GM23338 (cell line): ENCODE measurements at regions not wholly inside any gene's neighbourhood (a gene's known extent, or its start where the extent isn't known, plus 50 kb on each side); places are given as distances from the start of the nearest gene placed in this dataset.

Source experiments
- ATAC-seq: fragments of 200-7000 bp; cut with Tn5 transposase; 3 replicates; pipeline ENCODE4 v1.9.1; 2020
- DNase-seq: peaks from one replicate; pipeline ENCODE4 v3.0.0-alpha.2; 2015; ENCODE audit warnings: low spot score
- H2AFZ ChIP-seq: fragments of 200-600 bp; sonication (generic); 2 replicates; pipeline ENCODE4 v1.8.0; 2016; ENCODE audit warnings: antibody characterized with exemption, mild to moderate bottlenecking, moderate library complexity
- H3F3A ChIP-seq: fragments of 200-600 bp; sonication (generic); replicated peaks from 2 replicates; pipeline ENCODE4 v1.8.0; 2017; ENCODE audit warnings: antibody characterized with exemption, mixed run types, low read depth
- H3K27ac ChIP-seq: fragments of 200-600 bp; sonication (generic); 2 replicates; pipeline ENCODE4 v1.6.1; 2016; ENCODE audit warnings: low read depth
- H3K27me3 ChIP-seq: fragments of 200-600 bp; sonication (generic); 2 replicates; pipeline ENCODE4 v1.8.0; 2016; ENCODE audit warnings: mild to moderate bottlenecking, mixed run types, moderate library complexity; ENCODE audit not compliant: insufficient read depth
- H3K36me3 ChIP-seq: fragments of 200-600 bp; sonication (generic); 2 replicates; pipeline ENCODE4 v1.8.0; 2016; ENCODE audit warnings: mild to moderate bottlenecking; ENCODE audit not compliant: insufficient read depth
- H3K4me1 ChIP-seq: fragments of 200-600 bp; sonication (generic); 2 replicates; pipeline ENCODE4 v1.8.0; 2016; ENCODE audit warnings: mild to moderate bottlenecking, moderate library complexity; ENCODE audit not compliant: insufficient read depth
- H3K4me2 ChIP-seq: fragments of 200-600 bp; sonication (generic); 2 replicates; pipeline ENCODE4 v1.7.1; 2017; ENCODE audit warnings: mixed run types
- H3K4me3 ChIP-seq: fragments of 200-600 bp; sonication (generic); 2 replicates; pipeline ENCODE4 v1.6.1; 2016; ENCODE audit warnings: mixed run types
- H3K79me2 ChIP-seq: fragments of 200-600 bp; sonication (generic); replicated peaks from 2 replicates; pipeline ENCODE4 v1.8.0; 2017; ENCODE audit warnings: mild to moderate bottlenecking; ENCODE audit not compliant: insufficient read depth
- H3K9me2 ChIP-seq: fragments of 200-600 bp; sonication (generic); 2 replicates; pipeline ENCODE4 v1.8.0; 2017; ENCODE audit not compliant: insufficient read depth
- H4K20me1 ChIP-seq: fragments of 200-600 bp; sonication (generic); replicated peaks from 2 replicates; pipeline ENCODE4 v1.8.0; 2017; ENCODE audit warnings: mild to moderate bottlenecking; ENCODE audit not compliant: insufficient read depth
- H3K27ac Mint-ChIP-seq: 2 replicates; pipeline ENCODE4 v1.8.0; 2020; ENCODE audit warnings: inconsistent platforms, mild to moderate bottlenecking, moderate library complexity, mixed read lengths
- H3K27me3 Mint-ChIP-seq: 3 replicates; pipeline ENCODE4 v1.8.0; 2022; ENCODE audit warnings: low read depth, mild to moderate bottlenecking, moderate library complexity, mixed read lengths, inconsistent platforms; ENCODE audit not compliant: insufficient read depth, poor library complexity
- H3K36me3 Mint-ChIP-seq: 3 replicates; pipeline ENCODE4 v1.8.0; 2021; ENCODE audit warnings: low read depth, mild to moderate bottlenecking, inconsistent platforms, moderate library complexity, mixed read lengths
- H3K4me1 Mint-ChIP-seq: 3 replicates; pipeline ENCODE4 v1.8.0; 2020; ENCODE audit warnings: mild to moderate bottlenecking, inconsistent platforms, mixed read lengths
- H3K4me3 Mint-ChIP-seq: 3 replicates; pipeline ENCODE4 v1.8.0; 2021; ENCODE audit warnings: moderate library complexity, mild to moderate bottlenecking, inconsistent platforms, mixed read lengths
- H3K9me3 Mint-ChIP-seq: 3 replicates; pipeline ENCODE4 v1.8.0; 2020; ENCODE audit warnings: moderate library complexity, mild to moderate bottlenecking, inconsistent platforms, mixed read lengths
- CREB1 ChIP-seq: fragments of 250-450 bp; sonication (Bioruptor Pico); IDR thresholded peaks from 2 replicates; pipeline ENCODE4 v1.5.0; 2020; ENCODE audit warnings: low read depth, mild to moderate bottlenecking, moderate library complexity
- CTCF ChIP-seq, 2 experiments: fragments of 200-600 bp in 1 of 2; sonication (generic) in 1 of 2; conservative IDR thresholded peaks; 2 replicates each; pipeline versions ENCODE4 v1.5.1 to v1.6.1; 2016 to 2017; ENCODE audit warnings: antibody characterized with exemption in 2 of 2, low read depth in 2 of 2, mild to moderate bottlenecking in 2 of 2, moderate library complexity in 1 of 2
- ETS1 ChIP-seq: IDR thresholded peaks from 2 replicates; pipeline ENCODE4 v1.6.1; 2016; ENCODE audit warnings: antibody characterized with exemption
- EZH2 ChIP-seq: fragments of 200-600 bp; sonication (generic); IDR thresholded peaks from one replicate; pipeline ENCODE4 v1.8.0; 2017; ENCODE audit warnings: antibody characterized with exemption, mild to moderate bottlenecking, low read depth; ENCODE audit not compliant: unreplicated experiment
- EZH2phosphoT487 ChIP-seq: fragments of 200-600 bp; sonication (generic); IDR thresholded peaks from one replicate; pipeline ENCODE4 v1.8.1; 2018; ENCODE audit warnings: antibody characterized with exemption; ENCODE audit not compliant: unreplicated experiment
- JUNB ChIP-seq: IDR thresholded peaks from one replicate; pipeline ENCODE4 v1.6.1; 2016; ENCODE audit warnings: antibody characterized with exemption; ENCODE audit not compliant: unreplicated experiment
- NANOG ChIP-seq: IDR thresholded peaks from 2 replicates; pipeline ENCODE4 v1.6.1; 2016; ENCODE audit warnings: antibody characterized with exemption, borderline replicate concordance
- POLR2AphosphoS5 ChIP-seq: IDR thresholded peaks from 2 replicates; pipeline ENCODE4 v1.6.1; 2016; ENCODE audit warnings: antibody characterized with exemption, low read depth
- REST ChIP-seq: IDR thresholded peaks from one replicate; pipeline ENCODE4 v1.6.1; 2018; ENCODE audit warnings: antibody characterized with exemption; ENCODE audit not compliant: unreplicated experiment
- STAT1 ChIP-seq: IDR thresholded peaks from one replicate; pipeline ENCODE4 v1.6.1; 2016; ENCODE audit warnings: antibody characterized with exemption; ENCODE audit not compliant: unreplicated experiment
- ZNF114 ChIP-seq: fragments of 250-450 bp; sonication (Bioruptor Pico); IDR thresholded peaks from 2 replicates; pipeline ENCODE4 v1.5.0; 2020; ENCODE audit warnings: mild to moderate bottlenecking, moderate library complexity
- ZNF331 ChIP-seq: fragments of 250-450 bp; sonication (Bioruptor Pico); IDR thresholded peaks from 2 replicates; pipeline ENCODE4 v1.5.0; 2020; ENCODE audit warnings: low read depth, mild to moderate bottlenecking, moderate library complexity
- ZNF462 ChIP-seq: fragments of 250-450 bp; sonication (Bioruptor Pico); IDR thresholded peaks from 2 replicates; pipeline ENCODE4 v1.5.0; 2020; ENCODE audit warnings: mild to moderate bottlenecking, moderate library complexity

GRCh38 chr18:55877321-55877720 lies 289.3 kb upstream of the TCF4 start:
- no peak overlapping the region for H3K27ac ChIP-seq
- peaks cover 7% of the 10 kb centered on the region; the same call in 2 of the 3 replicates for H3K4me1 Mint-ChIP-seq
- H3K4me1 ChIP-seq: peaks cover 4% of the 10 kb centered on the region; the same call in 1 of the 2 replicates

More at GRCh38 chr18:55877321-55877720, 289.3 kb upstream of the TCF4 start:
- H3K4me2 ChIP-seq: no peak overlapping the region
- H3K36me3 ChIP-seq: no peaks in the 10 kb centered on the region
- H3K79me2 ChIP-seq: no peaks in the 10 kb centered on the region
- H4K20me1 ChIP-seq: no peaks in the 10 kb centered on the region
- no peaks in the 10 kb centered on the region for H3F3A ChIP-seq
- Mint-ChIP-seq H3K27ac (no peak overlapping the region), H3K9me3 (no peaks in the 10 kb centered on the region), H3K36me3 (no peaks in the 10 kb centered on the region), H3K27me3 (no peaks in the 10 kb centered on the region), H3K4me3 (no peak overlapping the region)
- TF ChIP-seq NANOG: no peak
- no peak for TF ChIP-seq ZNF114 (CRISPR knock-in tag)
- TF ChIP-seq CTCF (conservative IDR thresholded peaks at IDR 0.05; ENCODE audit: low read depth in 2 of 2): no peak
- no peak for TF ChIP-seq EZH2phosphoT487
- no peak for TF ChIP-seq JUNB
- no peak for TF ChIP-seq REST
- TF ChIP-seq STAT1: no peak
- TF ChIP-seq ZNF462 (CRISPR knock-in tag): no peak
- no peak for TF ChIP-seq POLR2AphosphoS5
- no peak for TF ChIP-seq ZNF331 (CRISPR knock-in tag)
- no peak for TF ChIP-seq EZH2
- no peak for TF ChIP-seq CREB1 (CRISPR knock-in tag)
- TF ChIP-seq ETS1: no peak
- DNase-seq (no peak), ATAC-seq (no peak)
- H3K9me2 ChIP-seq: no peaks in the 10 kb centered on the region
- no peak overlapping the region for H3K4me3 ChIP-seq
- H2AFZ ChIP-seq: no peak overlapping the region
- no peaks in the 10 kb centered on the region for H3K27me3 ChIP-seq
